Myocyte (in vitro differentiated cells): ENCODE measurements at regions not wholly inside any gene's neighbourhood (a gene's known extent, or its start where the extent isn't known, plus 50 kb on each side); places are given as distances from the start of the nearest gene placed in this dataset.

Experiments used
- DNase-seq: peaks from one replicate; pipeline ENCODE4 v3.0.0-alpha.2; 2012; ENCODE audit warnings: low read depth

GRCh38 chr1:14296795-14297194 lies 301.7 kb upstream of the KAZN start:
- DNase-seq = no peak

- DNase-seq = no peak
Measured at GRCh38 chr1:14297356-14297755, 301.1 kb upstream of the KAZN start.

DNA sequence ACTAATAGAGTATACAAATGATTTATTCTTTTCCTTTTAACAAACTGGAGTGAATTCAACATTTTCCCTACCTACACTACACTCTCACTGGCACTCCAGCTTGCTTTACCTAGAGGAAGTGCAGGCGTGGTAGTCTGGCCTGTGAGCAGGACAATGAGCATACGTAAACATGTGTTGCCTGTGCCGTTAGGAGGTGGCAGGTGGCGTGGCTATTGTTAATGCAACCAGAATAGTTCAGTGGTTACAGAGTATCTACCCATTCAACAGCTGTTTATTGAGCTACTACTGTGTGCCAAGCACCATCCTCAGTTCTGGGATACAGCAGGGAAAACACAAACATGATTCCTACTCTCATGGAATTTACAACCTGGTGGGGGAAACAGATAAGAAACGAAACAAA lies 299.7 kb upstream of the KAZN start:
- peak; percentile 60 for DNase-seq

DNA sequence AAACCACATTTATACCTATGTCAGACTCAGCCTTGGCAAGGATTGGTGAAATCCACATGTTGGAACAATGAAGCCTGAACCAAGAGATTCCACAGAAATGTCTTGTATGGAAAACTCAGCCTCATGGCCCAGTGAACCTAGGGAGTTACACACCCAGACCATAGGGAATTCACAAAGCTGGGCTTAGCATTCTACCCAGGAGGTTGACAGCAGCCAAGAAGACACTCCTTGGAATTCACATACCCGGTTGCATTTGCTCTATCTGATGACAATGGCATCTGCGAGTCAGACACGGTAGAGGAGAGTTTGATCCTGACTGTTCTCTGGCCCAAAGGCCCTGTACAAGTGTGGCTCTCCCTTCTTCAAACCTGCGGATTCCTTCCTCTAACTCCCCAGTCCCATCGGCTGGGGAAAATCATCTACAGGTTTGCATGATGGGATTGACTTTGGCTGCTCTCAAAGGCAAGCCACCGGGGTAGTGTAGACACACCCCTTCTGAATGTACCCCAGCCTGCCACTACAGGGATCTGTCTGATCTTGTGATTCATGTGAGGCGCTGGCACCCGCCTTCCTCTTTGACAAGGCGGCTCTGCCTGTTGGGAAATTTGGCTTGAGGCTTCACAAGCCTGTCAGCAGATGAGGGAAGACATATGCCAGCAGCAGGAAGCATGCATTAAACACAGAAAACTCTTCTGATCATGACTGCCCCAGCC lies 297.3 kb upstream of the KAZN start:
- no peak for DNase-seq

DNA sequence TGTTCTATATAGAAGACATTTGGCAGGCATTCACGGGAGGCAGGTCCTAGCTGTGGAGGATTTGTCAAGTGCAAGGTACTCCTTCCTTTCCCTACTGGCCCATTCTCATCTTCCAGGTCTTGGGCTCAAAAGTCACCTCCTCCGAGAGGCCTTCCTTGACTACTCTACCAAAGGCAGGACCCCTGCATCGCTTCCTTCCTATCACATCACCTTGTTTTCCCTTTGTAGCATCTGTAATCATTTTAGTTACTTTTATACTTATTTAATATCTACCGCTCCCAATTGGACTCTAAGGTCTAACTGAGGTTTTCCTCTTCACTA lies 296.8 kb upstream of the KAZN start:
- DNase-seq = no peak

DNA sequence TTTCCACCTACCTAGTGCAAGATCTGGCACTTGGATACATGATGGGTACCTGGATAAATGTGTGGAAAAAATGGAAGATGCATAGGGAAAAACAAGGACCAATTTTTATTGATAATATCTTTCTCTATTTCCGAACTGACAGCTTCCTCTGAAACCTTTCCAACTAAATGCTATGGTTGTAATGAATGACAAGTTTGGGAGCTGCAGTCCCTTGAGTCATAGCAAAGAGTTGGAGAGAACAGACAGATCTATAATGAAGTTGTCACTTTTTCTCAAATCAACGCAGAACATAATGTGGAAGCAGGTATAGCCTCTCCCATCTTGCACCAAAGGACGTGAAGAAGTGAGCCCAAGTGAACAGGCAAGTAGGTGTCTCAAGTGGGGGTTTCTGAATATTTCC lies 296.5 kb upstream of the KAZN start:
- DNase-seq = no peak

DNA sequence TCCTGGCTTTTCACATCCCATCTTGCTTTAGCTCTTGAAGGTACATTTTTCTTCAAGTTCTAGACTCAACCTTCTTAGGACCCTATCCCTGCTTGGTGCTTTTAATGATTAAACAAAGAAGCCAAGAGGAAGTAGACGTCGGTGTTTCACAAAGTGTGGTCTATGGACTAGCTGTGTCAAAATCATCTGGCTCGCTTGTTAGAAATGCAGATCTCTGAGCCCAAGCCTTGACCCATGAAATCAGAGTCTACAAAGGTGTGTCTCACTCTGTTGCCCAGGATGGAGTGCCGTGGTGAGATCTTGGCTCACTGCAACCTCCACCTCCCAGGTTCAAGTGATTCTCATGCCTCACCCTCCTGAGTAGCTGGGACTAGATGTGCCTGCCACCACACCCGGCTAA lies 295.5 kb upstream of the KAZN start:
- DNase-seq = no peak

DNA sequence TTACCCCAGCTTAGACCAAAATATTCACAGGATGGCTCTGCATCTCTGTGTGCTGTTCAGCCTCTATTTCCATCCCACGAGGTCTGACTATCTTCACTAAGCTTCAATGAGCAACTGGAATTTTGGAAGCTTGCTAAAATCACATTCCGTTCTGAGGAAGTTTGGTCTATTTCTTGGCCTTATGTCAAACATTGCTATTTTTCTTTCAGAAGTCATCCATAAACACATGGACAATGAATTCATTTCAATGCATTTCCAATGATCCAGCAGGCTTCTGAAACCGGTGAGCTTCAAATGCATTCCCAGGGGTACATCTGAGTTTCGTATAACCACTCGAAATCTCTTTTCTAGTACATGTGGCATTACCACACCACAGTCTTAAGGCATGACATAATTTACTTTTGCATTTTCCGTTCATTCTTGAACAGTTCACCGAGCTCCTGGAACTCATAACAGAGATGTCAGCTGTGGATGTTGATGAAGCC lies 294.1 kb upstream of the KAZN start:
- DNase-seq = no peak

GRCh38 chr1:14308460-14308859 lies 290.0 kb upstream of the KAZN start:
- no peak for DNase-seq

GRCh38 chr1:14309984-14310383 lies 288.5 kb upstream of the KAZN start:
- DNase-seq = no peak

DNA sequence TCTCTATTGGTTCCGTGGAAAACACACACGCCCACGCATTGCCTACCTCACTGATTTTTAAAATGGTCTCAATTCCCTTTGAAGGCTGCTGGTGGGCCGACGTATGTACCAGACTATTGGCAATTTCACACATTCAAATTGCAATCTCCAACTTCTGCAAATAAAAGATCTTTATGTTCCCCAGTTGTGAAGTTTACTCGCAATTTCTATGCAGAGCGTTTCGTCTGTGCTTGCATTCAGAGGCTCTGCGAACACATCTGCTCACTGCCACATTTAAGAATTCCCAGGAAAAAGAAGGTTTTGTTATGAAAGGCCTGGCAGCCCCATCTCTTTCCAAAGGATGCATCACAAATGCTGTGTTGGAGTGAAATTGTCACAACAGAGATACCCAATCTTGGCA lies 288.0 kb upstream of the KAZN start:
- DNase-seq = no peak

GRCh38 chr1:14313731-14314431 lies 284.6 kb upstream of the KAZN start:
- DNase-seq = no peak

GRCh38 chr1:14318830-14319229 lies 279.7 kb upstream of the KAZN start:
- no peak for DNase-seq

DNA sequence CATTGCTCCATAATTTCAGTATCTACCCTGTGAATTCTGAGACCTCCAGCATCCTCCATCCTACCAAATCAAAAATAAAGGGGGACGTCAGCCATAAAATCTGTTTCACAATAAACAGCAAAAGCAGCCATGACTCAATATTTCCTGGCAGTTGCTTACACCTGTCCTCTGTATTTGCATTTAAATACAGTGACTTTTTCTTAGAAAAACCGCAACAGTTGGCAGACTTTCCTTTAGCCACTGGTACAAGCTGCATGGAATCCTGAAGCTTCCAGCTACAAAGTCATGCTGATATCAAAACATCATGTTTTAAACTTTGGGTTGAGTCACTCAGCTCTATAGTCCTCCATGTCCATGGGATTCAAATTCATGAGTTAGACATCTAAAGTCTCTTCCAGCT lies 278.0 kb upstream of the KAZN start:
- peak; percentile 93 for DNase-seq

DNA sequence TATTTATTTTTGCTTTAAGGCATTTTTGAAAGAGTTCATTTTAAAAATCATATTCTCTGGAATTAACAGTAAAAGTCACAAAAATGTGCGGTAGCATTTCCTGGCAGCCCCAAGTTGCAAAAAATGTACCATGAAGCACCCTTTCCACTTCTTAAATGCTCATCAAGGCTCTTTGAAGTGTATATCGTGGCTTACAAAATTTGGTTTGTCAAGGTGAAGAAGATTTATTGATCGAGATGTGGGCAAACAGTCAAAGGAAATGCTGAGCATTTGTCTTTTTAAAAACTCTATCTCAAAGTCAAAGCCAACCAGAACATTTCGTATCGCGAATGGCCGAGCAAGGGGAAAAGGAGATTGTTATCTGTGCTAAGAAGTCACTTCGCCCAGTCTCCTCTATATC lies 277.5 kb upstream of the KAZN start:
- DNase-seq = no peak

DNA sequence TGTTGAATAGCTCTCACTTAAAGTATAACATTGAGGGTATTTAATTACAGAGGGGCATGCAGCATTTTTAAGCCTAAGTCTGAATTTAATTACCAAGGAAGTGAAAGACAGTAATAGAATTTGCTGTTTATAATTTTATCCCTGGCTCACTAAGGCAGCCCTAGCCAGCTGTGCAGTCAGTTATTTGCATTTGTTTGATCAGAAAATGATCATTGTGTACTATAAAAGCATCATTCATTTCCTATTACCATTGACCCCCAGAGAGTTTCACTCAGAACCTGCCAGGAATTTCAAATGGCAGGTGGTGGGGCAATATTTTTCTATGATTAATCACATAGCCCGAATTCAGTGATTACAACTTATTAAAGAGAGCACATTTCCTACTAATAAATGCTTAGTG lies 277.1 kb upstream of the KAZN start:
- no peak for DNase-seq

GRCh38 chr1:14323568-14324247 lies 274.8 kb upstream of the KAZN start:
- DNase-seq = no peak

DNA sequence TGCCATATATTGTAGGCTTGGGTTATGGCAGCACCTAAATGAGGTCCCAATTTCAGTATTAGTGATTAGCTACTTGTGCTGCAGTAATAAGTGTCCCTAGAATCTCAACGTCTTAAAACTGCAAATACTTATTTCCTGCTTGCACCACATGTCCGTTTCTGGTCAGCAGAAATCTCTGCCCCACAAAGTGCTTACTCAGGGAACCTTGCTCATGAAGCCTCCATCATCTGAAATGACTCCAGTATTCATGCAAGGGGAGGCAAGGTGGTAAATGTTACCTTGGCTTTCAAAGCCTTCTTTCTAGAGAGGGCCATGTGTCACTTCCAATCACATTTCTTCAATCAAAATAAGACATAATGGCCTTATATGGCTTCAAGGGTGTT lies 274.2 kb upstream of the KAZN start:
- DNase-seq = no peak

- no peak for DNase-seq
Measured at GRCh38 chr1:14326857-14327256, 271.6 kb upstream of the KAZN start.

DNA sequence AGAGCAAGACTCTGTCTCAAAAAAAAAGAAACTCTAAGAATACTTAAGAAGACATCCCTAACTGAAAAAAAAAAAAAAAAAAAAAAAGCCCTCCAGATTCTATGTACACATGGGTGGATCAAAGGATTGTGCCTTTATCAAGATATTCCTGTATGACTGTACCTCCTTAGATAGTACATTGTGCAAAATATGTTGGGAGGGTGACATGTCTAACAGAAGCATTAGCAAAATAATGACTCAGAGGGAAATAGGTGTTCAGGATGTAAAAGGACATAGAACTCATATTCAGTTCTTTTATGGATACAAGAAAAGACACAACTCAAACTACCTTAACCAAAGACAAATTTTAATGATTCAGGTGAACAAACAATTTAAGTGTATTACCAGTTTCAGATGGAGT lies 269.8 kb upstream of the KAZN start:
- DNase-seq = no peak

DNA sequence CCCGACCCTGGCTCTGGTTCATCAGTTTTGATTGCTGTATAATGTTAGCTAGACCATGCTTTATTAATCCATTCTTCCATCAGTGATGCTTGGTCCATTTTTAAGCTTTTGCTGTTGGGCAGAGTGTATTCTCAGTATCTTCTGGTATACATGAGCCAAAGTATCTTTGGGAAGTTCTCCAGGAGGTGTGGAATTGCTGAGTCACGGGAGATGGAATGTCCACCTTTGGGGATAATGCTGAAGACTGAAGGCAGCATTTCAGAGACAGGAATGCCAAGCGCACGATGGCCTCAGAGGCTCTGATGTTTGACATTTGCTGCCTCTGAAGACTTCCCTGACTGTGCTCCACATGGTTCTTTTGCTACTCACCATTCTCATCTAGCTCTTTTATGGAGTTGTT lies 266.3 kb upstream of the KAZN start:
- DNase-seq = no peak

DNA sequence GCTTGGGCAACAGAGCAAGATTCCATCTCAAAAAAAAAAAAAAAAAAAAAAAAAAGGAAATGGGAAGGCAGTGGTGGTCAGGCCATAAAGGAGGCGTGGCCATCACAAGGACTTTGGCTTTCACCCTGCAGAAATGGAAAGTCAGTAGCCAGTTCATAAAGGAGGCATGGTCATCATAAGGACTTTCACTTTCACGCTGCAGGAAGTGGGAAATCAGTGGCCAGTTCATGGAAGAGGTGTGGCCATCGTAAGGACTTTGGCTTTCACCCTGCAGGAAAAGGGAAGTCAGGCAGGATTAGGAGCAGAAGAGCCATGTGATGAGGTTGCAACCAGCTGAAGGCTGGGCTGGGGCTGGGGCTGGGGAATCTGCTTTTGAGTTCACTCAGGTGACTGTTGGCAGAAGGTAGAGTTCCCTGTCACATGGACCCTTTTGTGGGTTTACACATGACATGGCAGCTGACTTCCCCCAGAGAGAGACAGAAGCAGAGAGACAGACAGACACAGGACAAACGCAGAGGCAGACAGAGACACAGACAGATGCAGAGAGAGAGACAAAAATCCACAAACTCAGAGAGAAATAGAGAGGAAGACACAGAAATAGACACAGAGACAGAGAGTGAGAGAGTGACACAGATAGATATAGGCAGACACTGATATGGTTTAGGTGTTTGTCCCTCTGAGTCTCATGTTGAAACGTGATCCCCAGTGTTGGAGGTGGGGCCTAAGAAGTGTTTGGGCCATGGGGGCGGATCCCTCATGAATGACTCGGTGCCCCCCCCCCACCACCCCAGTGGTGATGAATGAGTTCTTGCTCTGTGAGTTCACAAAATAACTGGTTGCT lies 263.9 kb upstream of the KAZN start:
- no peak for DNase-seq
